Type B pancreatic cell (in vitro differentiated cells): ENCODE measurements at regions not wholly inside any gene's neighbourhood (a gene's known extent, or its start where the extent isn't known, plus 50 kb on each side); places are given as distances from the start of the nearest gene placed in this dataset.

Experiments used
- DNase-seq: peaks from one replicate; pipeline ENCODE4 v3.0.0; 2021; ENCODE audit warnings: mixed read lengths; ENCODE audit not compliant: unreplicated experiment; ENCODE audit errors: extremely low spot score
- H3K27ac Mint-ChIP-seq: 2 replicates; pipeline ENCODE4 v1.8.0; 2021; ENCODE audit warnings: mild to moderate bottlenecking, mixed read lengths
- H3K27me3 Mint-ChIP-seq: 2 replicates; pipeline ENCODE4 v1.8.0; 2021; ENCODE audit warnings: mixed read lengths
- H3K36me3 Mint-ChIP-seq: 2 replicates; pipeline ENCODE4 v1.8.0; 2021; ENCODE audit warnings: mixed read lengths
- H3K4me1 Mint-ChIP-seq: one replicate; pipeline ENCODE4 v1.8.0; 2021; ENCODE audit warnings: mixed read lengths; ENCODE audit not compliant: unreplicated experiment
- H3K4me3 Mint-ChIP-seq: 2 replicates; pipeline ENCODE4 v1.8.0; 2021; ENCODE audit warnings: mild to moderate bottlenecking, mixed read lengths
- H3K9me3 Mint-ChIP-seq: 2 replicates; pipeline ENCODE4 v1.8.0; 2021; ENCODE audit warnings: mixed read lengths
- TF ChIP-seq, protein P1 (sequence below): fragments of 200-600 bp; sonication (generic); conservative IDR thresholded peaks from 2 replicates; pipeline ENCODE4 v1.5.0; 2021; ENCODE audit warnings: antibody characterized with exemption, mild to moderate bottlenecking

DNA sequence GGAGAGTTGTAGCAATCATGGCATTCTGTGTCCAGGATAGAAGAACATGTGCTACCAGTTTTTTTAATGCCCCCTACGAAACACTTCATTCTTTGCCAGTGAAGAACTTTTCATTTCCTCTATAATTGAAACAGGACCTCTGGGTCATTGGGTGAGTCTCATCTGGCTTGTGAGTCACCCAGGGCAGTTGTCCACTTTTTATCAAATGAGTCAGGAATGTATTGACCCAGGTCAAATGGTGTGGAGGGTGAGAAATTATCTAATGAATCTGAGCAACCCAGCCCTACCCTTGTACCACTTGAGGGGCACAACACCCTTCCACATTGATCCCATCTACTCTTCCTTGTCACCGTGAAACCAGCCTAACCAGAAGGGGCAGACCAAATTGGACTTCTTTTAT, 417.3 kb upstream of the PROX1 start:
- DNase-seq: no peak
- TF ChIP-seq, protein P1, sequence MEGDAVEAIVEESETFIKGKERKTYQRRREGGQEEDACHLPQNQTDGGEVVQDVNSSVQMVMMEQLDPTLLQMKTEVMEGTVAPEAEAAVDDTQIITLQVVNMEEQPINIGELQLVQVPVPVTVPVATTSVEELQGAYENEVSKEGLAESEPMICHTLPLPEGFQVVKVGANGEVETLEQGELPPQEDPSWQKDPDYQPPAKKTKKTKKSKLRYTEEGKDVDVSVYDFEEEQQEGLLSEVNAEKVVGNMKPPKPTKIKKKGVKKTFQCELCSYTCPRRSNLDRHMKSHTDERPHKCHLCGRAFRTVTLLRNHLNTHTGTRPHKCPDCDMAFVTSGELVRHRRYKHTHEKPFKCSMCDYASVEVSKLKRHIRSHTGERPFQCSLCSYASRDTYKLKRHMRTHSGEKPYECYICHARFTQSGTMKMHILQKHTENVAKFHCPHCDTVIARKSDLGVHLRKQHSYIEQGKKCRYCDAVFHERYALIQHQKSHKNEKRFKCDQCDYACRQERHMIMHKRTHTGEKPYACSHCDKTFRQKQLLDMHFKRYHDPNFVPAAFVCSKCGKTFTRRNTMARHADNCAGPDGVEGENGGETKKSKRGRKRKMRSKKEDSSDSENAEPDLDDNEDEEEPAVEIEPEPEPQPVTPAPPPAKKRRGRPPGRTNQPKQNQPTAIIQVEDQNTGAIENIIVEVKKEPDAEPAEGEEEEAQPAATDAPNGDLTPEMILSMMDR: no peak
- Mint-ChIP-seq H3K4me3 (no peak overlapping the region), H3K9me3 (peaks cover 5% of the 10 kb centered on the region), H3K27me3 (peaks cover 7% of the 10 kb centered on the region), H3K27ac (no peak overlapping the region), H3K36me3 (peaks cover 4% of the 10 kb centered on the region), H3K4me1 (peaks cover 15% of the 10 kb centered on the region)

DNA sequence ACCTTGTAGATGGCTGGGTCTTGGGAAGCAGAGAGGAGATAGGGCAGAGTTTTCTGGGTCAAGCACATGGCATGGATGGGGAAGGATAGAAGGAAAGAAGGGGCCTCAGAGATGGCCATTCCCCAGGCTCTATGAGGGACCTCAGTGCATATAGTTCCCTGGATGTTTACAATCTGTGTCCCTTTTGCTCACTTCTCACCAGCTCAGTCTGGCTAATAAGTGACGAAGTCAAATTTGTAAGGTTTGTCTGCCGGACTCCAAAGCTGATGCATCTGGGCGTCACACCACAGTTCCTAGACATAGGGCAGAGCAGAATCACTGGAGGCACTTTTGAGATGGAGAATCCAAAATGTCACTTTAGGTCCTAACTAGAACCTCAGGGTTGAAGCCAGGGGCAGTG, 416.4 kb upstream of the PROX1 start:
- no peak for DNase-seq
- Mint-ChIP-seq H3K36me3 (peaks cover 4% of the 10 kb centered on the region), H3K27me3 (peaks cover 7% of the 10 kb centered on the region), H3K4me3 (no peak overlapping the region), H3K4me1 (peaks cover 15% of the 10 kb centered on the region), H3K27ac (no peak overlapping the region), H3K9me3 (peaks cover 5% of the 10 kb centered on the region)
- TF ChIP-seq, protein P1: no peak

DNA sequence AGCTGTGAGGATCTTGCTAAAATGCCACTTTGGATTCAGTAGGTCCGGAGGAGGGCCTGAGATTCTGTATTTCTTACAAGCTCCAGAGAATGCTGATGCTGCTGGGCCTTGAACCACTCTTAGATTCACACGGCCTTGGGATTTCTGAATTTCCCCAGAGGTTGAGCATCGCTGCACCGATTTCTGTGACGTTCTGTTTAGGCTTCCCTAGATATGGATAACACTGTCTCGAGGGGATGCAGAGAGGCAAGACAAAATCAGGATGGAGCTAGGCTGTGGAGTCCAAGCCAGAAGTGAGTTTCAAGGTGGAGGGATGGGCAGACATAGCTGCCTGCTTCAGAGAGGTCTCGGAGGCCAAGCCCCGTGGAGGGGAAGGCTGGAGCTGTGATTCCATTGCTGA, 415.9 kb upstream of the PROX1 start:
- H3K27ac Mint-ChIP-seq: no peak overlapping the region
- H3K9me3 Mint-ChIP-seq: peaks cover 5% of the 10 kb centered on the region
- TF ChIP-seq, protein P1: no peak
- no peak for DNase-seq
- H3K27me3 Mint-ChIP-seq: peaks cover 7% of the 10 kb centered on the region
- H3K36me3 Mint-ChIP-seq: peaks cover 4% of the 10 kb centered on the region
- no peak overlapping the region for H3K4me3 Mint-ChIP-seq
- H3K4me1 Mint-ChIP-seq: peaks cover 15% of the 10 kb centered on the region

DNA sequence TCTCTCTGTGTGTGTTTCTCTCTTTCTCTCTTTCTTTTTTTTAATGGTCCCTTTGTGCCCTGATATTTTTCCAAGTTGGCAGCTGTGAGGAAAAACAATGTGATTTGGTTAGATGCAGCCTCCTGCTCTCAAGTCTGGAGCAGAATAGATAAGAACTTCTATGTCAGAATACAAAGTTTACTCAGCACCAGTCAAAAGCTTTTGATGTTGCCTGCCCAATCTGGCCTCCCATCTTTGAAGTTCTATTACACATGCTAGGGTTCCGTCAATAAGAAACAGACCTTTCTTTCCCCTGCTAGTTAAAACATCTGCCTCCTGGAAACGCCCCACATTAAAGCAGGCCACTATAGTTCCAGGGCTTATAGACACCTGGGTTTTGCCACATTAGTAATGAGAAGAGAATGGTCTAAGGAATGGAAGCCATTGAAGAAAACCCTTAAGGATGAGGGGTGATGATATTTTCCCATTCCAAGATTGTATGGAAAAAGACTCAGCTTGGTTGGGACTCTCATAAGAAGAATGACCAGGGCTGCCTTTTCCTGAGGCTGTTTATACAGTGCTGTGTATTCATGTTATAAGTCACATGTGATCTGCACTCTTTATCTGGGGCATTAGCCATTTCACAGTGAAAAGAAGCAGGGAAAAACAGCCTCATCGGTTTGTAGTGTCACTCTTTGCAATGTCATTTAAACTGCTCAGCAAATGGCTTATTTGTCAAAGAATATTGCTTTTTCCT, 414.7 kb upstream of the PROX1 start:
- Mint-ChIP-seq H3K36me3 (peaks cover 4% of the 10 kb centered on the region), H3K27ac (no peak overlapping the region), H3K27me3 (peaks cover 7% of the 10 kb centered on the region), H3K4me3 (no peak overlapping the region), H3K4me1 (peaks cover 15% of the 10 kb centered on the region), H3K9me3 (peaks cover 5% of the 10 kb centered on the region)
- DNase-seq: no peak
- TF ChIP-seq, protein P1: no peak

DNA sequence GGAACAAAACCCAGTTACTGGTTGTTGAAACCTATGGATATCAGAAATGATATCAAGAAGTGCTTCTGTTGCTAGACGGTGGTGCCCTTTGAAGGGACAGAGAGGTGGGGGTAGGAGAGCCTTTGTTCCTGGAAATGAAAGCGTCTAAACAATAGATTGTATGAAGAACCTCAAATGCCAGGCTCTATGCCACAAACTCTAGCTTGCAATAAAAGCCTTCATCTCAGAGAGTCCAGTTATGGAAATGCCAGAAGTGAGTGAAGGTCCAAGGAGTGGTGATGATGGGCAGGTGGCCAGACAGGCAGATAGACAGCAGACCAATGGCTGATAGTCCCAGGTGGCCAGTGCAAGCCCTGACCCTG, 414.1 kb upstream of the PROX1 start:
- Mint-ChIP-seq H3K27me3 (peaks cover 9% of the 10 kb centered on the region), H3K4me1 (peaks cover 15% of the 10 kb centered on the region), H3K9me3 (peaks cover 5% of the 10 kb centered on the region), H3K27ac (no peak overlapping the region), H3K36me3 (peaks cover 4% of the 10 kb centered on the region), H3K4me3 (no peak overlapping the region)
- no peak for DNase-seq
- TF ChIP-seq, protein P1: no peak
